Activated CD4-positive, alpha-beta T cell treated with anti-CD3 and anti-CD28 coated beads, Interleukin-2, amount 50 U/mL, for 1 hour (primary cell): ENCODE measurements at regions not wholly inside any gene's neighbourhood (a gene's known extent, or its start where the extent isn't known, plus 50 kb on each side); places are given as distances from the start of the nearest gene placed in this dataset.

Source experiments
- DNase-seq: peaks from one replicate; pipeline ENCODE4 v3.0.0-alpha.2; 2020

DNA sequence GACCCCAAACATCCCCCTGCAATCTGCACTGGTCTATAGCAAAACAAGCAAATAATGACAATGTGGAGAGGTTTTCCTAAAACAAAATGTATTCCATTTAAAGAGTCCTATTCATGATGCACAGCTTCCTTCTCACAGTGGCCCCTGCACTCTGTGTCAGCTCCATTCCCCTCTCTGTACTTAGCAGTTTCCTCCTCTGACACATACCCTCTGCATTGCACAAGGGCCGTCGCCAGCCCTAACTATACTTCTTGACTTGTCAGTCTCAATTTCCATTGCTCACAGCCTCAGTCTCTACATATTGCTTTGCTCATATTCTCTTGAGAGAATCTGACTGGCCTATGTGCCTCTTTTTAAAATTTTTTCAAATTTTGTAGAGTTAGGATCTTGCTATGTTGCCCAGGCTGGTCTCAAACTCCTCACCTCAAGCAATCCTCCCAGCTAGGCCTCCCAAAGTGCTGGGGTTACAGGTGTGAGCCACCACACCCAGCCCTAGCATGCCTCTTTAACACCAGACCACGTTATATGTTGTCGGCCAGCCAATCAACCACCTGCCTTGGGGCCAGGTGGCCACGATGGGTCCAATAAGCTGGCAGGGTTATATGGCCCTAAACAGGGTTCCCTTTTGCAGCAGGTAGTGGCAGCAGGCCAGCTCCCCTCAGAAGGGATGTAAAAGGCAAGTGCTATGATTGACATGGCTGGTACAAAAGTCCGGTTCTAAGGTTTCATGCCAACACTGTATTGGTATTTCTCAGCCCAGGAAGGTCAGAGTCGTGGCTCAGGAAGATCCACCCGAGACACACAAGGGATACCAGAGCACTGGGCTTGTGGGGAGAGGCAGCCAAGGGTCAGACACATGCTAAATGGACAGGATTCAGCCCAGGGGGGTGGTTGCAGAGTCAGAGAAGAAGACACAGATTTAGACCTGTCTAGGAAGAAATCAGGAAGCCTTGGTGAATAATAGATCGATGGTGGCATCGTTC is 59.0 kb upstream of the SMAD3 start:
- DNase-seq: no peak

DNA sequence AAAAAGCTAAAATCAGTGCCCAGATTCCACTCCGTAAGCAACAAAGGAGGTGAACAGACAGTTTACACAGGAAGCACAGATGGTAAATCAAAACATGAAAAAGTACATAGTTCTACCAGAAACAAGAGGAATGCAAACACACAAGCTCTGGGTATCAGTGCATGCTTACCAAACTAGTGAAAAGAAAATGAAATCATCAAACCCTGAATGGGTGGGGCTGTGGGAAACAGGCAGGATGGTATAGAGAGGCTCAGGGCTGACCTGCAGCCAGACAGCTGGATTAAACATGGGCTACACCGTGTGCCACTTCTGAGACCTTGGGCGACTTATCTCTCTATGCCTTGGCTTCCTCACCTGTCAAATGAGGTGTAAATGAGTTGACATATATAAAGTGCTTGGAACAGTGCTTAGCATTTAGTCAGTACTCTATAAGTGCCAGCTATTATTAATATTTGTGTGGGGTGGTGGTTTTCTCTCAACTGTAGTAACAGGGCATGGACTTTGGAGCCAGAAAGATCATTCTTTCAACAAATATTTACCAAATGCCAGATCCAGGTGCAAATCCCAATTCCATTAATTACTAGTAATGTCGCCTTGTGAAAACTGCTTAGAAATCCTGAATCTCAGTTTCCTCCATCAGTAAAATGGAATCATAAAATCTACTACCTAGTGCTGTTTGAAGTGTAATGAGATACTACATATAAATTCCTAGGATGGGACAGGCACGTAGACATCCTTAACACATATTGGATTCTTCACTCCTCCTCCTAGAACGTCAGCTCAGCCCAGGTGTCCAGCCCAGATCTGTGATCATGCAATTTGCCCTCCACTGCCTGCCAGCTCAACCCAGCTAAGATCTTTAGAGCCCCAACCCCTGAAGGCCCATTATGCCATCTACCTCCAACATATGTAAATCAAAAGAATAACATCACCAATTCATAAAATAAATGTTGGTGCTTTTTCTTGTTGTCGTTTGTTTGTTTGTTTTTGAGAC is 55.5 kb upstream of the SMAD3 start:
- DNase-seq: no peak

DNA sequence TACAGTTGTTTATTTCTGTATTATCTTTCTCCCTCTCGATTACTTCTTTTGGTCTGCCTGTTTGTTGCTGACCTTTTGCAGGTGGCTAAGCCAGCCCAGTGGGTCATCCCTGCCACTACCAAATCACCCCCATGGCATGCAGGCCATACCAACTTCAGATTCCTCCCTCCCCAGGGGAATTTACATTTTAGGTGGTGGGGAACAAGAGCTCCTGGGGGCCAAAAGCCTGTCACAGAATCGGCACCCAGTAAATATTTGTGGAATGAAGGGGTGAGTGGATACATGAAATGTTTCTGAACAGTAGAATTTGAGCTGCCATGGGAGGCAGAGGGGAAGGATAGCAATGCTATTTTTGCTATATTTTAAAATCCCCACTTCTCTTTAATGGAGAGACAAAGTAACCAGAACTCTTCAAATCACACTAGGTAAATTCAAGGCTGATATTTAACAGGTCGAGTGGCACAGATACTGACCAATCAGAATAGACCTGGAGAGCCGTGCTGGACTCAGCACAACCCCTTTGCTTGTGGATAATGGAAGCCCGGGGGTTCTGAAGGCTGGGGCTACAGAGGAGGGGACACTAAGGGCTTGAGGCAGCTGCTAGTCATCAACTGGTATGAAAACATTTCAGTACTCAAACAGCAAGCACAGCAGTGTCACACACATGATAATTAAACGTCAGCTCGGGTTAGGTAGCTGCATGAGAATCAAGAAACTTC is 54.3 kb upstream of the SMAD3 start:
- DNase-seq: no peak

DNA sequence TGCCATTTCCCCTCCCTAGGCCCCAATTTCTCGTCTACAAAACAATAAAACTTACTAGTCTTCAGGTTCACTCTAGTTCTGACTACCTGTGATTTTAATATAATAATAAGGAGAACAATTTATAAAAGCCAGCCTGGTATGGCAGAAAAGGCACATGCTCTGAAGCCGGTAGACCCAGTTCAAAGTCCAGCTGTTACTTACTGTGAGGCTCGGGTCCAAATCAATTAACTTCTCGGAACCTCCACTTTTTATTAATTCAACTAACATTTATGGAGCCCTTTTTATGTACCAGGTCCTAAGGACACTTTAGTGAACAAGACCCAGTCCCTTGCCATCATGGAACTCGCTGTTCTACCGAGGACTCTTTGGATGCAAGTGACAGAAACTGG is 53.8 kb upstream of the SMAD3 start:
- no peak for DNase-seq

GRCh38 chr15:67013696-67014095 is 51.7 kb upstream of the SMAD3 start:
- no peak for DNase-seq
